Activated CD4-positive, CD25-positive, alpha-beta regulatory T cell treated with anti-CD3 and anti-CD28 coated beads, Interleukin-2, amount 50 U/mL, for 16 hours (primary cell): ENCODE measurements at regions not wholly inside any gene's neighbourhood (a gene's known extent, or its start where the extent isn't known, plus 50 kb on each side); places are given as distances from the start of the nearest gene placed in this dataset.
"Not testable (repeated sequence)": the region's sequence is repeated elsewhere in the genome, so short reads cannot be mapped to it uniquely, and the experiment has no call there.

ENCODE experiments used
- DNase-seq: peaks from one replicate; pipeline ENCODE4 v3.0.0-alpha.2; 2020; ENCODE audit warnings: low read depth, low spot score

- no peak for DNase-seq
These were observed 154.5 kb upstream of the ZNF217 start for GRCh38 chr20:53748176-53748575.

- no peak for DNase-seq
These were observed 150.1 kb upstream of the ZNF217 start for GRCh38 chr20:53743607-53744260.

- DNase-seq: no peak
These were observed 149.0 kb upstream of the ZNF217 start for GRCh38 chr20:53742685-53743081.

DNA sequence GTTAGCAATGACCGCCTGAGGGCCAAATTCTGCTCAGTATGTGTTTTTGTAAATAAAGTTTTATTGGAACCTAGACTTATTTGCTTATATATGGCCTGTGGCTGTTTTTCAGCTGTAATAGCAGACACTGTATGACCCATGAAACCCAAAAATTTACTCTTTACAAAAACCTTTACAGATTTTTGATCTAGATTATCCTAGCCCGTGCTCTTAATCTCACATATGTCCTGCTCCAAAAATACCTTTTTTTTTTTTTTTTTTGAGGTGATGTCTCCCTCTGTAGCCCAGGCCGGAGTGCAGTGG lies 148.0 kb upstream of the ZNF217 start:
- no peak for DNase-seq

DNA sequence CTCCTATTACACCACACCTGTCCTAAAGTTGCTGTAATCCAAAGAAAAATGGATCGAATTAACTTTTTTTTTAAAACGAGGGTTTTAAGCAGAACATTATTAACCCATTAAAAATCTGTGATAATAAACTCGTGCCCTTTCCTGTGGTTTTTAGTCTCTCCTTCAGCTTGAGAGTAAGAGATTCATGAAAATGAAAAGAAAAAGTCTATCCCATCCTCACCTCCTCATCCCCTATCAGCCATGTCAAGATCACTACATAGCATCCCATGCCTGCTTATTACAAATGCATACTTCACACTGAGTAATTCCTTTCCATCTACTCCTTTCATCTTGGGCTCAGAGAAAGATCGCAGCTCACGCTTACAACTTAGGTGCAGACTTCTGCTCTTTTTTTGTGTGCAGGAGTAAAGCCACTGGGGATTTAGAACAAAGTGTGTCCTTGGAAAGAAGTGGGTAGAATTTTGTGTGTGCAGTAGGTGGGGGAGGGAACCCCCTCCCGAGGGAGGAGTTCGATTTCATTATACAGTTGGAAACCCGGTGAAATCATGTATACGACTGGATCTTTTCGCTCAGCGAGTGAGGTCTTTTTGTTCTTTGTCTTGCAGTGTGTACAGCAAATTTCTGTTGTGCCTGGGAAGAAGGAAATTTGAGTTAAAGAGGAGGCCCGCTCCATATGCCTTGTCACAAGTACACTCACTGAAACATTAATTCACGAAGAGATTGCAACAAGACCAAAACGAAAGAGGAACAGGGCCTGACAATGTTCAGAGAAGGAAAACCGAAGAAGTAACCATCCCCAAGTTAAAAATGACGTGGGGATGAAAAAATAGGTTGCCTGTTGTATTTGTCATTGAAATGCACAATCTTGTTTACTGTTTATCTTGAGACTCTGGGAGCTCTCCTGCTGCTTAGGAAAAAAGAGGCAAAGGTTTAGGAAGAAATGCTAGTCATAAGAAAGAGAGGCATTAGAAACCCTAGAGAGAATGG lies 146.5 kb upstream of the ZNF217 start:
- no peak for DNase-seq

GRCh38 chr20:53738945-53739798 lies 145.5 kb upstream of the ZNF217 start:
- DNase-seq: no peak

GRCh38 chr20:53738039-53738944 lies 144.7 kb upstream of the ZNF217 start:
- no peak for DNase-seq

DNA sequence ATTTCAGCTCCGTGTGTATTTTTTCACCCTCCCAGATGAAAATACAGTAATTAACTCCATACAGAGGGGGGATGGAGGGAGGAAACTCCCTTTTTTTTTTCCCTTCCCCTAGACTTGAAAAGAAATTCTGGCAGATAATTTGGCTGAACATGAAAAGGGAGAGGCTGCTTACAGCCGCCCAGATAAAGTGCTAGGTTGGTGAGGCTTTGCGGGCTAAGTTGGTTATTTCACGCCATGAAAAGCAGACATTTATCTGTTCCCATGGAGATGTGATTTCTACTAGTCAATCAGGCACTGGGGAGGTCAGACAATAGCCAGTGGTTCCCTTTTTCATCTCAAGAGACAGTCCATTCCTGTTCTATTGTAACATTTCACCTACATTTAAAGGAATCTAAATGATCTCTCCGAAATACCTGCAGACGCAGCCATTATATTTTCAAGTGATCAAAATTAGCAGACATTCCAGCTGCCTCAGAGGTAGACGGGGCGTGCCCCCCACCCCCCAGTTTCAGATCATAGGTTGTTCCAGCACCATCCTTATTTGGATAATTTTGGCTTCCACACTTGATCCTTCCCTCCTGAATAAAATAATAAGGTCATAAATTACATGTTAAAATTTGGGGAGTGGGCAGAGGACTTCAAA lies 143.9 kb upstream of the ZNF217 start:
- DNase-seq: no peak

DNA sequence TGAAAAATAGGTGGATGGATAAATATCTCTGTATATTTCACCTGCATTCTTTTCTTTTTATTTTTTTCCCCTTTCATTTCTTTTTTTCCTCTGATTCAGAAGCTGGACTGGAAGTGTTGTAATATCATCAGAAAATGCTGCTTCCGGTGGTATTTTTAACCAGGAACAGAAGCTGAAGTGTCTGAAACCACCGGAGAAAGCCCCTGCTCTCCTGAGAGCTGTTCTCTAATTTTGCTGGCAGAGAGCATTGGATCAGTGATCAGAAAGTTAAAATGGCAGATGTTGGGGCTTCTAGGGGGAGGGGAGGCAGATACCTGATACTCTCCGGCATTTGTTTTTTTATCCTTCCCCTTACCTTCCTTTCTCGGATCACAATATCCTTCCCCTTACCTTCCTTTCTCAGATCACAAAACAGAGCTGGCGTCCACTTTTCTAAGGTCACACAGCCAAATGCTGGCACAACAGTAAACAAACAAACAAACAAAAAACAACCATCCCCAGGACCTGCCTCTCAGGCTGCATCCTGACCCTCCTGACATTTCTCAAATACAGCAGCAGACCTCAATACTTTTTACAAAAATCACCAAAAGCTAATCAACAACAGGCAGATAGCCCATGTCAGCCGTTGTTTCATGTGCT lies 143.2 kb upstream of the ZNF217 start:
- DNase-seq: no peak

DNA sequence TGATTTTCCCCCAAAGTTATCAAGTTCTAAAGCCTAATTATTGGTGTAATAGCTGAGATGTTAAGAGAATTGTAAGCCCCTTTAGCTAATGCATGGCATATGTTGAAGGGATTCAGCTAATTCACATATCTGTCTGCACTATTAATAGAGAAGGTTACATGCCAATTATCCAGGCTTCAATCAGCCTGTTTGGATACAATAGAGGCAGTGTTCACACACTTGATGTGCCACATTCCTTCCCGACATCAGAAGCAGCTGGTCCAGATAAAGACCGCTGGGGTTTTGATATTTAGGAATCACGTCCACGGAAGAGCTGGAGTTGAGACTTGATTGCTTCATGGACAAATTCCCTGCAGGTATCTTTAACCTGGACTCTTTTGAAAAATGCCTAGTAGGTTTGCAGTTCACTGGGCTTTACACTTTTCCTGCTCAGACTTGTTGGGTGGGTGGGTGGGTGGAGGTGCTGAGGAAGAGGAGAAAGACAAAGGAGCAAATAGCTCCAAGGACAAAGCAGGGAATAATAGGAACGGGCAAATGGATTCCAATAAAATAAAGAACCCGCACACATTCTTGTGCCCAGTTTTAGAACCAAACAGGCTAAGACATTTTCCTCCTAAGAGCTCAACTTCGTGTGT lies 142.6 kb upstream of the ZNF217 start:
- DNase-seq: no peak

- DNase-seq: no peak
These were observed 142.0 kb upstream of the ZNF217 start for GRCh38 chr20:53735536-53736050.

DNA sequence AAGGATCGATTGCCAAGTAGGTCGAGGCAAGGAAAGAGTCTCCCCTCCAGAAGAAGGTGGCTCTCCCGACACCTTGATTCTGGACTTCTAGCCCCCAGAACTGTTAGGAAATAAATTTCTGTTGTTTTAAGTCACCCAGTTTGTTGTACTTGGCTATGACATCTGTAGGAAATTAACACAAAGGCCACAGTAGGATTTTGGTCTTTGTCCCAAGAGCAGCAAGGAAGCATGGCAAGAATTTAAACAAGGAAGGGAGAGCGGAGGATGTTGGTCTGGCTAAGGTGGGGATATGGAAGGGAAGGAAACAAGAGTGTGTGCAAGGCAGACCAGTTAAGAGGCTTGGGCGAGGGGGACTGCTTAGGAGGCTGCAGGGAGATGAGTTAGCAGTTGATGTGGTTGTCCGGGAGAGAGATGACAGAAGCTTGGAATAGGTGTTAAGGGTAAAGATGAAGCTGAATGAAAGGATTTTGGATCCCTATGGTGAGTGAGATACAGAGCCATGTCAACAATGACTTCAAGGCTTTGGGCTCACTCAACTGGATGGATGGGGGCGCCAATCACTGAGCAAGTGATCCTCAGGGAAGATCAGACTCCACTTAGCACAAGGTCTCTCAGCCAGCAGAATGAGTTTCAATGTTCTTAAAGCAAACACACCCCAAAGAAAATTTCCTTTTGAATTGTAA lies 140.5 kb upstream of the ZNF217 start:
- no peak for DNase-seq

DNA sequence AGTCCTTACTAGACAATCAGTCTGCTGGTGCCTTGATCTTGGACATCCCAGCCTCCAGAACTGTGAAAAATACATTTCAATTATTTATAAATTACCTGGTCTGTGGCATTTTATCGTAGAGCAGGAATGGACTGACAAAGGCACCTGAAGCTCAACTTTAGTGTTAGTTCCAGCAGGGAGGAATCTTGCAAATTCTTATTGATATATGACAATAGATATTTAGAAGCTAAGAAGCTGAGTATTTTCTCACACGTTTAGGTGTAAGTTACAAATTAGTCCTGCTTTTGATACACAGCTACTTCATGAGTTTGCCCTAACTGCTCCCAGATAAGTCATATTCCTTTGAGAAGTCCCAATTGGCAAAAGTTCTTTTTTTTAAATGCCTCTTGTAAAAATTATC lies 138.0 kb upstream of the ZNF217 start:
- no peak for DNase-seq

DNA sequence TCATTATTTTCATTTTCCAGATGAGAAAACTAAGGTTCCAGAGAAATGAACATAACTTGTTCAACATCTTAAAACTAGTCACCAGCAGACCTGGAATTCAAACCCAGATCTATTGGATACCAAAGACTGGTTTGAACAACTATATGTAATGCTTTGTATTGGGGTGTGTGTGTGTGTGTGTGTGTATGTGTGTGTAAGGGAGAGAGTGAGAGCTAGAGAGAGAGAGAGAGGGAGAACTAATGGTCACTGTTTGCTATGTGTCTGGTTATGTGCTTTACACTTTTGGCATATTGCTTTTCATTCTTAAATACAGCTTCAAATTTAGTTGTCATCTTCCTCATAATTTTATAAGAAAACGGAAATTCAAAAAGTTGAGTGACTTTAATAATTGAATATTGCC lies 134.7 kb upstream of the ZNF217 start:
- no peak for DNase-seq

DNA sequence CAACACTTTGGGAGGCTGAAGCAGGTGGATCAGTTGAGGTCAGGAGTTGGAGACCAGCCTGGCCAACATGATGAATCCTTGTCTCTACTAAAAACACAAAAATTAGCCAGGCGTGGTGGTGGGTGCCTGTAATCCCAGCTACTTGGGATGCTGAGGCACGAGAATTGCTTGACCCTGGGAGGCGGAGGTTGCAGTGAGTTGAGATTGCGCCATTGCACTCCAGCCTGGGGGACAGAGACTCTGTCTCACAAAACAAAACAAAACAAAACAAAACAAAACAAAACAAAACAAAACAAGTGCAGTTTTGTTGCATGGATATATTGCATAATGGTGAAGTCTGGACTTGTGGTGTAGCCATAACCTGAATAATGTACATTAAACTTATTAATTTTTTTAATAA lies 133.6 kb upstream of the ZNF217 start:
- DNase-seq: not testable (repeated sequence)

- DNase-seq: no peak
These were observed 131.9 kb upstream of the ZNF217 start for GRCh38 chr20:53725575-53725970.

GRCh38 chr20:53723621-53724020 lies 130.0 kb upstream of the ZNF217 start:
- no peak for DNase-seq

DNA sequence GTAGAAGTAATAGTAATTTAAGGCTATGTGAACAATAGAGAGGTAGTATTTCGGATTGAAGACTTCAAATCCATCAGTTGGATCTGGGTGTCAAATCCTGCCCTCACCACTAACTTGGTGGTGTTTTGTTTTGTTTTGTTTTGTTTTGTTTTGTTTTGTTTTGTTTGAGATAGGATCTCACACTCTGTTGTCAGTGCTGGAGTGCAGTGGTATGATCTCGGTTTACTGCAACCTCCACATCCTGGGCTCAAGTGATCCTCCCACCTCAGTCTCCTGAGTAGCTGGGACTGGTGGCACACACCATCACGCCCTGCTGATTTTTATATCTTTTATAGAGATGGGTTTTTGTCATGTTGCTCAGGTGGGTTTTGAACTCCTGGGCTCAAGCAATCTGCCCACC lies 129.4 kb upstream of the ZNF217 start:
- DNase-seq: no peak

DNA sequence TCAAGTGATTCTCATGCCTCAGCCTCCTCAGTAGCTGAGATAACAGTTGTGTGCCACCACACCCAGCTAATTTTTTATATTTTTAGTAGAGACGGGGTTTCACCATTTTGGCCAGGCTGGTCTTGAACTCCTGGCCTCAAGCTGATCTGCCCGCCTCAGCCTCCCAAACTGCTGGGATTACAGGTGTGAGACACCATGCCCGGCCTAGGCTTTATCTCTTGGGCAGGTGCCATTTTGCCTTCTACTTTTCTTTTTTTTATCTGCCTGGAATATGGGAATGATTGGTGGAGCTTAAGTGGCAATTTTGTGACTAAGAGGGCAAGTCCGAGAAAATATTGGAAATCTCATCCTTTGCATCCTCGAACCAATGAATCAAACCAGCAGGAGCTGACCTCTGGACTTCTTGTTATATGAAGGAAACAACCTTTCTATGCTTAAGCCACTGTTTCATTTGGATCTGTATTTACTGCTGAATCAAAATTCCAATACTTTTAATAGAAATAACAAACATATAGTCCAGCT lies 128.9 kb upstream of the ZNF217 start:
- no peak for DNase-seq
